ENCODE measurements at regions not wholly inside any gene's neighbourhood (a gene's known extent, or its start where the extent isn't known, plus 50 kb on each side); places are given as distances from the start of the nearest gene placed in this dataset.
"Not testable (repeated sequence)": the region's sequence is repeated elsewhere in the genome, so short reads cannot be mapped to it uniquely, and the experiment has no call there.

- ATAC-seq = no peak
These were observed 131.9 kb upstream of the SPATS2L start for GRCh38 chr2:200174433-200175216.

- no peak for ATAC-seq
These were observed 128.3 kb upstream of the SPATS2L start for GRCh38 chr2:200177971-200178911.

GRCh38 chr2:200179151-200179550, 127.3 kb upstream of the SPATS2L start:
- no peak for ATAC-seq

- ATAC-seq = no peak
These were observed 125.5 kb upstream of the SPATS2L start for GRCh38 chr2:200180943-200181342.

GRCh38 chr2:200181755-200182154, 124.7 kb upstream of the SPATS2L start:
- no peak for ATAC-seq

GRCh38 chr2:200184748-200185627, 121.5 kb upstream of the SPATS2L start:
- no peak for ATAC-seq

GRCh38 chr2:200185628-200186000, 120.9 kb upstream of the SPATS2L start:
- no peak for ATAC-seq

GRCh38 chr2:200186002-200186401, 120.5 kb upstream of the SPATS2L start:
- no peak for ATAC-seq

GRCh38 chr2:200188876-200189275, 117.6 kb upstream of the SPATS2L start:
- no peak for ATAC-seq

- ATAC-seq = no peak
These were observed 116.5 kb upstream of the SPATS2L start for GRCh38 chr2:200189964-200190363.

GRCh38 chr2:200193331-200193730, 113.2 kb upstream of the SPATS2L start:
- no peak for ATAC-seq

GRCh38 chr2:200193791-200194190, 112.7 kb upstream of the SPATS2L start:
- ATAC-seq = no peak

GRCh38 chr2:200194746-200195145, 111.7 kb upstream of the SPATS2L start:
- no peak for ATAC-seq

GRCh38 chr2:200199005-200199404, 107.5 kb upstream of the SPATS2L start:
- no peak for ATAC-seq

- ATAC-seq = no peak
These were observed 106.8 kb upstream of the SPATS2L start for GRCh38 chr2:200199576-200200263.

GRCh38 chr2:200201839-200202238, 104.7 kb upstream of the SPATS2L start:
- ATAC-seq = not testable (repeated sequence)

GRCh38 chr2:200203381-200203827, 103.1 kb upstream of the SPATS2L start:
- no peak for ATAC-seq

GRCh38 chr2:200208041-200208440, 98.5 kb upstream of the SPATS2L start:
- ATAC-seq = no peak

GRCh38 chr2:200209030-200209429, 97.5 kb upstream of the SPATS2L start:
- ATAC-seq = no peak

GRCh38 chr2:200211643-200212042, 94.8 kb upstream of the SPATS2L start:
- ATAC-seq = no peak

GRCh38 chr2:200212862-200213425, 93.5 kb upstream of the SPATS2L start:
- ATAC-seq = no peak

- ATAC-seq = no peak
These were observed 90.2 kb upstream of the SPATS2L start for GRCh38 chr2:200216310-200216709.
